ENCODE measurements at regions not wholly inside any gene's neighbourhood (a gene's known extent, or its start where the extent isn't known, plus 50 kb on each side); places are given as distances from the start of the nearest gene placed in this dataset.

- TF ChIP-seq EZH2 (IDR thresholded peaks at IDR 0.05): no peak
- TF ChIP-seq, protein P1, sequence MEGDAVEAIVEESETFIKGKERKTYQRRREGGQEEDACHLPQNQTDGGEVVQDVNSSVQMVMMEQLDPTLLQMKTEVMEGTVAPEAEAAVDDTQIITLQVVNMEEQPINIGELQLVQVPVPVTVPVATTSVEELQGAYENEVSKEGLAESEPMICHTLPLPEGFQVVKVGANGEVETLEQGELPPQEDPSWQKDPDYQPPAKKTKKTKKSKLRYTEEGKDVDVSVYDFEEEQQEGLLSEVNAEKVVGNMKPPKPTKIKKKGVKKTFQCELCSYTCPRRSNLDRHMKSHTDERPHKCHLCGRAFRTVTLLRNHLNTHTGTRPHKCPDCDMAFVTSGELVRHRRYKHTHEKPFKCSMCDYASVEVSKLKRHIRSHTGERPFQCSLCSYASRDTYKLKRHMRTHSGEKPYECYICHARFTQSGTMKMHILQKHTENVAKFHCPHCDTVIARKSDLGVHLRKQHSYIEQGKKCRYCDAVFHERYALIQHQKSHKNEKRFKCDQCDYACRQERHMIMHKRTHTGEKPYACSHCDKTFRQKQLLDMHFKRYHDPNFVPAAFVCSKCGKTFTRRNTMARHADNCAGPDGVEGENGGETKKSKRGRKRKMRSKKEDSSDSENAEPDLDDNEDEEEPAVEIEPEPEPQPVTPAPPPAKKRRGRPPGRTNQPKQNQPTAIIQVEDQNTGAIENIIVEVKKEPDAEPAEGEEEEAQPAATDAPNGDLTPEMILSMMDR (IDR thresholded peaks at IDR 0.05): no peak
Measured at GRCh38 chr22:34297536-34298120, 377.4 kb upstream of the LARGE1 start.
